HEK293T (cell line): ENCODE measurements at regions not wholly inside any gene's neighbourhood (a gene's known extent, or its start where the extent isn't known, plus 50 kb on each side); places are given as distances from the start of the nearest gene placed in this dataset.

Experiments
- BHLHE40 ChIP-seq: fragments of 450-650 bp; IDR thresholded peaks from 2 replicates; pipeline ENCODE4 v1.6.1; 2016; ENCODE audit warnings: mild to moderate bottlenecking, moderate library complexity, borderline replicate concordance
- ELF4 ChIP-seq: fragments of 450-650 bp; IDR thresholded peaks from 2 replicates; pipeline ENCODE4 v1.6.1; 2017; ENCODE audit warnings: antibody characterized with exemption
- FOXA1 ChIP-seq: fragments of 450-650 bp; IDR thresholded peaks from 2 replicates; pipeline ENCODE4 v1.6.1; 2016; ENCODE audit warnings: mild to moderate bottlenecking
- NFRKB ChIP-seq: fragments of 450-650 bp; IDR thresholded peaks from 2 replicates; pipeline ENCODE4 v1.6.1; 2016; ENCODE audit warnings: mild to moderate bottlenecking, moderate library complexity
- SP1 ChIP-seq: fragments of 450-650 bp; IDR thresholded peaks from 2 replicates; pipeline ENCODE4 v1.6.1; 2017
- TARDBP ChIP-seq: fragments of 450-650 bp; IDR thresholded peaks from 2 replicates; pipeline ENCODE4 v1.6.1; 2016

GRCh38 chr4:11587797-11588196, 159.1 kb upstream of the HS3ST1 start:
- TF ChIP-seq ELF4 (no peak), FOXA1 (no peak), BHLHE40 (no peak), NFRKB (no peak), TARDBP (no peak), SP1 (no peak)
